Kidney (tissue), 13 donors: ENCODE measurements at regions not wholly inside any gene's neighbourhood (a gene's known extent, or its start where the extent isn't known, plus 50 kb on each side); places are given as distances from the start of the nearest gene placed in this dataset.

ENCODE experiments used
- DNase-seq, 5 donors: peaks; one replicate each; pipeline ENCODE4 v3.0.0-alpha.2; 2013 to 2020
- FAIRE-seq: peaks from 2 replicates; lab custom pipeline; 2012; peaks lifted over from hg19 to GRCh38; lab: Jason Lieb, UNC
- H3K27ac ChIP-seq, 2 donors: one replicate each; pipeline ENCODE4 v1.7.0; 2013; ENCODE audit warnings: low read depth in 2 of 2, low read length in 2 of 2, inconsistent platforms in 1 of 2
- H3K27me3 ChIP-seq: one replicate; pipeline ENCODE4 v1.7.1; 2013; ENCODE audit warnings: low read length, inconsistent platforms; ENCODE audit not compliant: control insufficient read depth, insufficient read depth
- H3K36me3 ChIP-seq, 3 donors: one replicate each; pipeline versions ENCODE4 v1.7.0 to v1.7.1; 2013; ENCODE audit warnings: low read length in 3 of 3, control low read depth in 1 of 3, inconsistent platforms in 1 of 3; ENCODE audit not compliant: insufficient read depth in 3 of 3, control insufficient read depth in 2 of 3
- H3K4me1 ChIP-seq, 3 donors: one replicate each; pipeline versions ENCODE4 v1.7.0 to v1.7.1; 2013; ENCODE audit warnings: low read length in 3 of 3, inconsistent platforms in 1 of 3, low read depth in 1 of 3; ENCODE audit not compliant: control insufficient read depth in 2 of 3, insufficient read depth in 2 of 3
- H3K4me3 ChIP-seq, 3 donors: one replicate each; pipeline versions ENCODE4 v1.7.0 to v1.8.1; 2013; ENCODE audit warnings: low read length in 3 of 3, control low read depth in 1 of 3, inconsistent platforms in 1 of 3
- H3K9ac ChIP-seq, 3 donors: one replicate each; pipeline versions ENCODE4 v1.7.0 to v1.7.1; 2013; ENCODE audit warnings: low read length in 3 of 3, control low read depth in 1 of 3, inconsistent platforms in 1 of 3
- H3K9me3 ChIP-seq, 3 donors: one replicate each; pipeline versions ENCODE4 v1.7.0 to v1.7.1; 2013; ENCODE audit warnings: low read length in 3 of 3, control low read depth in 1 of 3, inconsistent platforms in 1 of 3; ENCODE audit not compliant: control insufficient read depth in 2 of 3, insufficient read depth in 1 of 3
- intact Hi-C: fragments of 100-400 bp; cut with DNase I; formaldehyde crosslinking; loops from one replicate; pipeline ENCODE4 v1.11.1; 2022
- TF ChIP-seq, protein P1 (sequence below): IDR thresholded peaks from 3 replicates; pipeline ENCODE4 v1.5.1; 2012; ENCODE audit warnings: mild to moderate bottlenecking, moderate library complexity, borderline replicate concordance; ENCODE audit not compliant: insufficient read depth; ENCODE audit errors: extremely low read depth
- donor health status: control.
- donor health status: control.
- donor health status: control.
- donor health status: control.
- donor health status: control.
- donor health status: DM: yes; HTN: yes; CAD: no.
- donor health status: Normal renal cell carcinoma (clear cell type).

DNA sequence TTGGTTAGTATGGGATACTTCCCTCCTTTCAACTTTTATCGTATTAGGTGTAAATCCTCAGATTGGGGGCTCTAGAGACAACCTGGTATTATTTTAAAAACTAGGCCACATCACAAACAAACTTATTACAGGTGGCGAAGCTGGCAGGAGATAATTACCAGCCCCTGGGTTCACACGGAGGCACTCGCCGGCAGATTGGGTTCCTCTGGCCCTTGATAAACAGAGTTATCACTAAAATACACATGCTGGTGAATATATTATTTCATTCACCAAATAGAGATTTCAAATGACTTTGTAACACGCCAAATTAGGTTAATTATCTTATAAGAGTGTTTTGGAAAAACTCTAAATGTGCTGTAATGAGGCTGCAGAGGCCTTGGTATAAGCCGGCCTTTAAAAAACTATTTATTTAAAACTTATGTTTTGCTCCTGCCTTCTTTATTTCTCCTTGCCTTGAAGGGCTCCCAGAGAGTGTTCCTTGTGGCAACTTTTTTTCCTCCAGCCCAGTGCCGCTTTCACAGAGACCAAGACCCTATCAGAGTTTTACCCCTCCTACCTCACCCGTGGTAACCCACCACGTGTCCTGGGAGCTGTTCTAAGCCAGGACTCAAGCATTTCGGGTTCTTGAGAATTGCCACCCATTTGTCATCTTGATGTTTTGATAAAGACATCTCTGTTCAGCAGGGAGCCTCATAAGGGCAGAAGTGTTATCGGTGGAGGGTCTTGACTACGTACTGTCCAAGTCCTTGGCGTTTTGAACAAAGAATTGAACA is 468.6 kb upstream of the CFAP20DC start:
- no peak overlapping the region for H3K27ac ChIP-seq
- H3K9ac ChIP-seq: no peak overlapping the region
- TF ChIP-seq, protein P1, sequence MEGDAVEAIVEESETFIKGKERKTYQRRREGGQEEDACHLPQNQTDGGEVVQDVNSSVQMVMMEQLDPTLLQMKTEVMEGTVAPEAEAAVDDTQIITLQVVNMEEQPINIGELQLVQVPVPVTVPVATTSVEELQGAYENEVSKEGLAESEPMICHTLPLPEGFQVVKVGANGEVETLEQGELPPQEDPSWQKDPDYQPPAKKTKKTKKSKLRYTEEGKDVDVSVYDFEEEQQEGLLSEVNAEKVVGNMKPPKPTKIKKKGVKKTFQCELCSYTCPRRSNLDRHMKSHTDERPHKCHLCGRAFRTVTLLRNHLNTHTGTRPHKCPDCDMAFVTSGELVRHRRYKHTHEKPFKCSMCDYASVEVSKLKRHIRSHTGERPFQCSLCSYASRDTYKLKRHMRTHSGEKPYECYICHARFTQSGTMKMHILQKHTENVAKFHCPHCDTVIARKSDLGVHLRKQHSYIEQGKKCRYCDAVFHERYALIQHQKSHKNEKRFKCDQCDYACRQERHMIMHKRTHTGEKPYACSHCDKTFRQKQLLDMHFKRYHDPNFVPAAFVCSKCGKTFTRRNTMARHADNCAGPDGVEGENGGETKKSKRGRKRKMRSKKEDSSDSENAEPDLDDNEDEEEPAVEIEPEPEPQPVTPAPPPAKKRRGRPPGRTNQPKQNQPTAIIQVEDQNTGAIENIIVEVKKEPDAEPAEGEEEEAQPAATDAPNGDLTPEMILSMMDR: no peak
- no peak for DNase-seq
- H3K27me3 ChIP-seq: no peaks in the 10 kb centered on the region
- H3K4me1 ChIP-seq: peaks cover 0 to 2% (median 0%) of the 10 kb centered on the region in 3 donors
- no peak for FAIRE-seq
- no peak overlapping the region for H3K4me3 ChIP-seq
- no peaks in the 10 kb centered on the region for H3K9me3 ChIP-seq
- H3K36me3 ChIP-seq: no peaks in the 10 kb centered on the region
- intact Hi-C loops: no loop called here

DNA sequence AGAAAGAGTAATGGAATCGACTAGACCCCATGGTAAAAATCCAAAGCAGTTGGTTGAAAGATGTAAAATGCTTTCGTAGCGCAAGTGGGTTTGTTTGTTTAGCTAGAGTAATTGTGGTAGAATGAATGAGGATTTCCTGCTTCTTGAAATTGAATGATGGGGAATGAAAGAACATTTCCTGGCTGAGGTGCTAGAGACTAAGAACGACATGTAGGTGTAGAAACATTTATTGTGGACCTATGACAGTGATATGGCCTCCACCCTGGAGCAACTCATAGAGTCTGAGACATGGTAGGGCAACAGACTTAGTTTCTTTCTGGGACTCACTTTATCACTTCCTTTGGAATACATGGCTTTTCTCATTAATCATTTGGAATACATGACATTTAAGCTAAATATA is 467.6 kb upstream of the CFAP20DC start:
- no peaks in the 10 kb centered on the region for H3K36me3 ChIP-seq
- intact Hi-C loops: no loop called here
- H3K4me3 ChIP-seq: no peak overlapping the region
- peaks cover 0 to 2% (median 0%) of the 10 kb centered on the region in 3 donors for H3K4me1 ChIP-seq
- TF ChIP-seq, protein P1: no peak
- H3K9ac ChIP-seq: no peak overlapping the region
- DNase-seq (peak in 1 of 5 donors; percentile 7), FAIRE-seq (no peak)
- H3K27me3 ChIP-seq: no peaks in the 10 kb centered on the region
- no peaks in the 10 kb centered on the region for H3K9me3 ChIP-seq
- no peak overlapping the region for H3K27ac ChIP-seq

DNA sequence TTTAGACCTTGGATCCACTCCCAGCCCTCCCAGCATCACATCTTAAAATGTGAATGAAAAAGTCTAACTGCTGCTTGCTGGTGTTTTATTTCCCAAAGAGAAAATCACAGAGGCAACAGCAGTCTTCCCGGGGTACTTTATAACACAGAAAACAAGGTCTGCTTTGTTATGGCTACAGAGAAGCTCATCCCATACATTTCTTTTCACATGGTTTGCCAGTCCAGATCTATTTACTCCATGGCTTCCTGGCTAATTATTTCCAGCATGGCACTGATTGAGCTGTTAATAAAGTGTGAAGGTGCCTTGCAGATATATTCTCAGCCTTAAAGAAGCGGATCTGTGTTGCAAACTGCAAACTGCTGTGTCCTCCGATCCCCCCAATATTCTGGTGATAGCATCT is 466.1 kb upstream of the CFAP20DC start:
- Histone ChIP-seq H3K27me3 (no peaks in the 10 kb centered on the region), H3K4me3 (no peak overlapping the region), H3K9me3 (no peaks in the 10 kb centered on the region), H3K4me1 (peaks cover 0 to 2% (median 0%) of the 10 kb centered on the region in 3 donors), H3K36me3 (no peaks in the 10 kb centered on the region), H3K9ac (no peak overlapping the region), H3K27ac (no peak overlapping the region)
- intact Hi-C loops: no loop called here
- TF ChIP-seq, protein P1: no peak
- peak in 2 of 5 donors; percentile 51 to 67 for DNase-seq
- FAIRE-seq: no peak
